Left cardiac atrium (tissue), 4 donors: ENCODE measurements at regions not wholly inside any gene's neighbourhood (a gene's known extent, or its start where the extent isn't known, plus 50 kb on each side); places are given as distances from the start of the nearest gene placed in this dataset.
"Not testable (repeated sequence)": the region's sequence is repeated elsewhere in the genome, so short reads cannot be mapped to it uniquely, and the experiment has no call there.

ENCODE experiments used
- ATAC-seq, 2 donors: fragments of 200-7000 bp; cut with Tn5 transposase; one replicate each; pipeline ENCODE4 v1.9.1; 2020; ENCODE audit warnings: mild to moderate bottlenecking in 2 of 2, moderate library complexity in 2 of 2
- DNase-seq: peaks from one replicate; pipeline ENCODE4 v3.0.0-alpha.2; 2020
- intact Hi-C, 2 donors: fragments of 100-400 bp; cut with DNase I; formaldehyde crosslinking; loops; one replicate each; pipeline versions ENCODE4 v1.14.1 to v1.15.1; 2022 to 2023
- donor health status: DM: no; HTN: yes; CAD: no.
- donor health status: DM: no; HTN: yes; CAD: no; lungs with severe emphysema.
- donor health status: DM: yes; HTN: yes; CAD: no.
- donor health status: Dilated cardiomyopathy.

GRCh38 chr2:144006139-144006538, 513.8 kb downstream of the ZEB2 start:
- ATAC-seq: no peak
- DNase-seq: no peak
- intact Hi-C loops: no loop called here

GRCh38 chr2:144004742-144005141, 515.2 kb downstream of the ZEB2 start:
- DNase-seq (no peak), ATAC-seq (no peak)
- intact Hi-C loops: no loop called here

GRCh38 chr2:144003460-144004075, 516.4 kb downstream of the ZEB2 start:
- no peak for ATAC-seq
- DNase-seq: no peak

GRCh38 chr2:143996974-143997373, 522.9 kb downstream of the ZEB2 start:
- no peak for DNase-seq
- ATAC-seq: no peak
- intact Hi-C loops: no loop called here

More at GRCh38 chr2:144003460-144004075, 516.4 kb downstream of the ZEB2 start:
- intact Hi-C loops: no loop called here

- ATAC-seq (no peak), DNase-seq (no peak)
- intact Hi-C loops: no loop called here
Observed at GRCh38 chr2:143994961-143995360, 525.0 kb downstream of the ZEB2 start.

- DNase-seq, intact Hi-C loops: not testable (repeated sequence)
Observed at GRCh38 chr2:143991596-143991995, 528.3 kb downstream of the ZEB2 start.

GRCh38 chr2:143988082-143988481, 531.8 kb downstream of the ZEB2 start:
- ATAC-seq: no peak
- intact Hi-C loops: no loop called here
- no peak for DNase-seq

More at GRCh38 chr2:143991596-143991995, 528.3 kb downstream of the ZEB2 start:
- not testable (repeated sequence) for ATAC-seq

- ATAC-seq: no peak
- no peak for DNase-seq
- intact Hi-C loops: no loop called here
Observed at GRCh38 chr2:143981428-143981827, 538.5 kb downstream of the ZEB2 start.

GRCh38 chr2:143977356-143977755, 542.6 kb downstream of the ZEB2 start:
- DNase-seq (no peak), ATAC-seq (no peak)
- intact Hi-C loops: no loop called here

- intact Hi-C loops: no loop called here
- no peak for ATAC-seq
- DNase-seq: no peak
Observed at GRCh38 chr2:143975216-143975615, 544.7 kb downstream of the ZEB2 start.

- DNase-seq: no peak
- ATAC-seq: no peak
- intact Hi-C loops: no loop called here
Observed at GRCh38 chr2:143974262-143974661, 545.7 kb downstream of the ZEB2 start.

GRCh38 chr2:143968860-143969259, 551.1 kb downstream of the ZEB2 start:
- DNase-seq (no peak), ATAC-seq (no peak)
- intact Hi-C loops: no loop called here

GRCh38 chr2:143968360-143968759, 551.6 kb downstream of the ZEB2 start:
- ATAC-seq (no peak), DNase-seq (no peak)

GRCh38 chr2:143965493-143966164, 554.3 kb downstream of the ZEB2 start:
- ATAC-seq (no peak), DNase-seq (no peak)
- intact Hi-C loops: no loop called here

More at GRCh38 chr2:143968360-143968759, 551.6 kb downstream of the ZEB2 start:
- intact Hi-C loops: no loop called here

- intact Hi-C loops: no loop called here
- ATAC-seq: no peak
Observed at GRCh38 chr2:143964891-143965290, 555.0 kb downstream of the ZEB2 start.

GRCh38 chr2:143960177-143960576, 559.7 kb downstream of the ZEB2 start:
- DNase-seq: no peak
- intact Hi-C loops: no loop called here
- ATAC-seq: no peak

More at GRCh38 chr2:143964891-143965290, 555.0 kb downstream of the ZEB2 start:
- DNase-seq: no peak

GRCh38 chr2:143957321-143957720, 562.6 kb downstream of the ZEB2 start:
- DNase-seq (no peak), ATAC-seq (no peak)
- intact Hi-C loops: no loop called here

GRCh38 chr2:143955401-143956065, 564.4 kb downstream of the ZEB2 start:
- no peak for DNase-seq
- intact Hi-C loops: no loop called here
- peak in 1 of 2 donors; percentile 22 for ATAC-seq

GRCh38 chr2:143954844-143955243, 565.1 kb downstream of the ZEB2 start:
- intact Hi-C loops: no loop called here
- no peak for DNase-seq
- no peak for ATAC-seq

- ATAC-seq (peak in 1 of 2 donors; percentile 44), DNase-seq (no peak)
- intact Hi-C loops: no loop called here
Observed at GRCh38 chr2:143954186-143954585, 565.7 kb downstream of the ZEB2 start.
